ENCODE measurements at regions not wholly inside any gene's neighbourhood (a gene's known extent, or its start where the extent isn't known, plus 50 kb on each side); places are given as distances from the start of the nearest gene placed in this dataset.

GRCh38 chr2:103268841-103269498 lies 507.1 kb downstream of the TMEM182 start:
- intact Hi-C loops (cut with DNase I; ENCODE audit: low total_unique reads), result no loop called here
- DNase-seq, result no peak
- Histone ChIP-seq H3K27ac (no peak overlapping the region), H3K27me3 (no peaks in the 10 kb centered on the region), H3K36me3 (no peaks in the 10 kb centered on the region), H3K4me3 (no peak overlapping the region), H3K4me1 (no peaks in the 10 kb centered on the region), H3K9me3 (peaks cover 0 to 11% (median 0%) of the 10 kb centered on the region in 4 donors)
- 47 to 62% (median 59%) methylated on average over 8 of the region's 8 CpGs for WGBS, 5 donors
- no peak for TF ChIP-seq CTCF (IDR thresholded peaks at IDR 0.05)
- TF ChIP-seq EP300 (IDR thresholded peaks at IDR 0.05), result no peak
- no peak for TF ChIP-seq POLR2AphosphoS5 (IDR thresholded peaks at IDR 0.05)
- TF ChIP-seq POLR2A (IDR thresholded peaks at IDR 0.05), result no peak

DNA sequence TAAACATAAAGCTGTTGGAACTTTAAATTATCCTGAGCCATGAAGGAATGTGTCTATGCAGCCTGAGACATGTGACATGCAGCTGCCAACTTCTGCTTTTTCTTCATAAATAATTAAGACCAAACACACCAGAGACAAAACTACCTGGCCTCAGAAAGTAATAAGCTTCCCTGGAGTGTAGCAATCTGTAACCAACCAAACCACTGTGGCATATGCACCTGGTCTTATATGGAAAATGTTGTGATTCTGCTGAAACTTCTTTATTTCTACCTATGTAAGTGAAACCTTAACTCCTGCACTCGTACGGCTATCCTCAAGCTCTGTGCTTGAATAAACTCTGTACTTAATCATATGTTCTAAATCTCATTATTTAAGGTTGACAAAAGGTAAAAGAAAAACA lies 515.0 kb downstream of the TMEM182 start:
- no peak for DNase-seq
- Histone ChIP-seq H3K9me3 (peaks cover 0 to 13% (median 0%) of the 10 kb centered on the region in 4 donors), H3K27me3 (no peaks in the 10 kb centered on the region), H3K4me1 (no peaks in the 10 kb centered on the region), H3K4me3 (no peak overlapping the region), H3K36me3 (no peaks in the 10 kb centered on the region), H3K27ac (no peak overlapping the region)
- WGBS, 5 donors, result 62 to 86% (median 68%) methylated on average over 2 of the region's 2 CpGs
- TF ChIP-seq EP300 (IDR thresholded peaks at IDR 0.05) (no peak), POLR2A (IDR thresholded peaks at IDR 0.05) (no peak), CTCF (IDR thresholded peaks at IDR 0.05) (no peak), POLR2AphosphoS5 (IDR thresholded peaks at IDR 0.05) (no peak)
- intact Hi-C loops (cut with DNase I; ENCODE audit: low total_unique reads), result no loop called here

GRCh38 chr2:103284750-103285149 lies 522.9 kb downstream of the TMEM182 start:
- Histone ChIP-seq H3K4me1 (no peaks in the 10 kb centered on the region), H3K36me3 (no peaks in the 10 kb centered on the region), H3K4me3 (no peak overlapping the region), H3K27me3 (no peaks in the 10 kb centered on the region), H3K9me3 (no peaks in the 10 kb centered on the region), H3K27ac (no peak overlapping the region)
- TF ChIP-seq POLR2A (IDR thresholded peaks at IDR 0.05) (no peak), POLR2AphosphoS5 (IDR thresholded peaks at IDR 0.05) (no peak), CTCF (IDR thresholded peaks at IDR 0.05) (no peak), EP300 (IDR thresholded peaks at IDR 0.05) (no peak)
- DNase-seq, result no peak
- intact Hi-C loops (cut with DNase I; ENCODE audit: low total_unique reads), result no loop called here
- WGBS, 5 donors, result 65 to 71% (median 67%) methylated on average over 4 of the region's 4 CpGs

DNA sequence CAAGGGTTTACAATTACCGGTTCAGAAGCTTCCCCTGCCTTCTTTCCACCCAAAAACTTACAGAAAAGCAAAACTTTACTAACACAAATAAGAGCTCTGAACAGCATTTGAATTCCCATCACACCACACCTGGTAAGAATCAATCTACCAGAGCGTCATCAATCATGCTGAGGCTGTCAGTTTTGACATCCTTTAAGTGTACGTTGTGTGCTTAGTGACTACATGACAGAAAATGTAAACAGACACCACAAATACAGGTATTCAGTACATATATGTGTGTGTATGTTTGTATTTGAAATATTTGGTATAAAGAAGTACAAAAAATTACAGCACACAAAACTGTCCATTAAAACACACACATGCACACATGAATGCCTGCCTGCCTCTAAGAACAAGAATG lies 523.5 kb downstream of the TMEM182 start:
- H3K27ac ChIP-seq, result no peak overlapping the region
- no peak for DNase-seq
- no peaks in the 10 kb centered on the region for H3K27me3 ChIP-seq
- H3K4me3 ChIP-seq, result no peak overlapping the region
- H3K9me3 ChIP-seq, result no peaks in the 10 kb centered on the region
- 39 to 55% (median 42%) methylated on average over 3 of the region's 3 CpGs for WGBS, 5 donors
- no peaks in the 10 kb centered on the region for H3K36me3 ChIP-seq
- TF ChIP-seq EP300 (IDR thresholded peaks at IDR 0.05) (no peak), POLR2AphosphoS5 (IDR thresholded peaks at IDR 0.05) (no peak), POLR2A (IDR thresholded peaks at IDR 0.05) (no peak), CTCF (IDR thresholded peaks at IDR 0.05) (no peak)
- intact Hi-C loops (cut with DNase I; ENCODE audit: low total_unique reads), result no loop called here
- no peaks in the 10 kb centered on the region for H3K4me1 ChIP-seq
